NB4 (cell line): ENCODE measurements at regions not wholly inside any gene's neighbourhood (a gene's known extent, or its start where the extent isn't known, plus 50 kb on each side); places are given as distances from the start of the nearest gene placed in this dataset.

ENCODE experiments used
- POLR2A ChIP-seq: IDR thresholded peaks from 2 replicates; pipeline ENCODE4 v1.6.1; 2011; ENCODE audit warnings: mild to moderate bottlenecking; ENCODE audit not compliant: insufficient read length; ENCODE audit errors: extremely low read depth
- TF ChIP-seq, protein P1 (sequence below): IDR thresholded peaks from 2 replicates; pipeline ENCODE4 v1.6.1; 2011; ENCODE audit warnings: low read depth, low read length
- TF ChIP-seq, protein P2 (sequence below): IDR thresholded peaks from one replicate; pipeline ENCODE4 v1.5.1; 2012; ENCODE audit warnings: low read depth, low read length

DNA sequence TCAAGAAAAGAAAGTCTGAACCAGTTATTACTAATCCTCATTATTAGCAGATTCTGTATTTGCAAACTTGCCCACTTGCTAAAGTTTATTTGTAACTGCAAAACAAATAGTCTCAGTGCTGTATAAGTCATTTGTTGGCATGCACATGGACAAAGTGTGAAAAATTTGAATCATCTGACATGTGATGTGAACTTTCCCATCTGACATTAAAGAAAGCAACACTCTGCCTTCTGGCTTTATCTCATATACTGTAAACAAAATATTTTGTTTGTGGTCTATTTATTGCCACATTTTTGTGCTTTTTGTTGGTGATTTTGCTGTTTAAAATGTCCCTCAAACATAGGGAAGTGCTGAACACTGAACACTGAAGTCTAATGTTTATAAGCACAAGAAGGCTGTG, 513.8 kb downstream of the RPL10L start:
- TF ChIP-seq, protein P1, sequence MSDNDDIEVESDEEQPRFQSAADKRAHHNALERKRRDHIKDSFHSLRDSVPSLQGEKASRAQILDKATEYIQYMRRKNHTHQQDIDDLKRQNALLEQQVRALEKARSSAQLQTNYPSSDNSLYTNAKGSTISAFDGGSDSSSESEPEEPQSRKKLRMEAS, result no peak
- TF ChIP-seq, protein P2, sequence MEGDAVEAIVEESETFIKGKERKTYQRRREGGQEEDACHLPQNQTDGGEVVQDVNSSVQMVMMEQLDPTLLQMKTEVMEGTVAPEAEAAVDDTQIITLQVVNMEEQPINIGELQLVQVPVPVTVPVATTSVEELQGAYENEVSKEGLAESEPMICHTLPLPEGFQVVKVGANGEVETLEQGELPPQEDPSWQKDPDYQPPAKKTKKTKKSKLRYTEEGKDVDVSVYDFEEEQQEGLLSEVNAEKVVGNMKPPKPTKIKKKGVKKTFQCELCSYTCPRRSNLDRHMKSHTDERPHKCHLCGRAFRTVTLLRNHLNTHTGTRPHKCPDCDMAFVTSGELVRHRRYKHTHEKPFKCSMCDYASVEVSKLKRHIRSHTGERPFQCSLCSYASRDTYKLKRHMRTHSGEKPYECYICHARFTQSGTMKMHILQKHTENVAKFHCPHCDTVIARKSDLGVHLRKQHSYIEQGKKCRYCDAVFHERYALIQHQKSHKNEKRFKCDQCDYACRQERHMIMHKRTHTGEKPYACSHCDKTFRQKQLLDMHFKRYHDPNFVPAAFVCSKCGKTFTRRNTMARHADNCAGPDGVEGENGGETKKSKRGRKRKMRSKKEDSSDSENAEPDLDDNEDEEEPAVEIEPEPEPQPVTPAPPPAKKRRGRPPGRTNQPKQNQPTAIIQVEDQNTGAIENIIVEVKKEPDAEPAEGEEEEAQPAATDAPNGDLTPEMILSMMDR, result no peak
- TF ChIP-seq POLR2A, result no peak
